GM23338 (cell line): ENCODE measurements at regions not wholly inside any gene's neighbourhood (a gene's known extent, or its start where the extent isn't known, plus 50 kb on each side); places are given as distances from the start of the nearest gene placed in this dataset.

Experiments used
- ATAC-seq: fragments of 200-7000 bp; cut with Tn5 transposase; 3 replicates; pipeline ENCODE4 v1.9.1; 2020
- DNase-seq: peaks from one replicate; pipeline ENCODE4 v3.0.0-alpha.2; 2015; ENCODE audit warnings: low spot score
- H2AFZ ChIP-seq: fragments of 200-600 bp; sonication (generic); 2 replicates; pipeline ENCODE4 v1.8.0; 2016; ENCODE audit warnings: antibody characterized with exemption, mild to moderate bottlenecking, moderate library complexity
- H3F3A ChIP-seq: fragments of 200-600 bp; sonication (generic); replicated peaks from 2 replicates; pipeline ENCODE4 v1.8.0; 2017; ENCODE audit warnings: antibody characterized with exemption, mixed run types, low read depth
- H3K27ac ChIP-seq: fragments of 200-600 bp; sonication (generic); 2 replicates; pipeline ENCODE4 v1.6.1; 2016; ENCODE audit warnings: low read depth
- H3K27me3 ChIP-seq: fragments of 200-600 bp; sonication (generic); 2 replicates; pipeline ENCODE4 v1.8.0; 2016; ENCODE audit warnings: mild to moderate bottlenecking, mixed run types, moderate library complexity; ENCODE audit not compliant: insufficient read depth
- H3K36me3 ChIP-seq: fragments of 200-600 bp; sonication (generic); 2 replicates; pipeline ENCODE4 v1.8.0; 2016; ENCODE audit warnings: mild to moderate bottlenecking; ENCODE audit not compliant: insufficient read depth
- H3K4me1 ChIP-seq: fragments of 200-600 bp; sonication (generic); 2 replicates; pipeline ENCODE4 v1.8.0; 2016; ENCODE audit warnings: mild to moderate bottlenecking, moderate library complexity; ENCODE audit not compliant: insufficient read depth
- H3K4me2 ChIP-seq: fragments of 200-600 bp; sonication (generic); 2 replicates; pipeline ENCODE4 v1.7.1; 2017; ENCODE audit warnings: mixed run types
- H3K4me3 ChIP-seq: fragments of 200-600 bp; sonication (generic); 2 replicates; pipeline ENCODE4 v1.6.1; 2016; ENCODE audit warnings: mixed run types
- H3K79me2 ChIP-seq: fragments of 200-600 bp; sonication (generic); replicated peaks from 2 replicates; pipeline ENCODE4 v1.8.0; 2017; ENCODE audit warnings: mild to moderate bottlenecking; ENCODE audit not compliant: insufficient read depth
- H3K9me2 ChIP-seq: fragments of 200-600 bp; sonication (generic); 2 replicates; pipeline ENCODE4 v1.8.0; 2017; ENCODE audit not compliant: insufficient read depth
- H4K20me1 ChIP-seq: fragments of 200-600 bp; sonication (generic); replicated peaks from 2 replicates; pipeline ENCODE4 v1.8.0; 2017; ENCODE audit warnings: mild to moderate bottlenecking; ENCODE audit not compliant: insufficient read depth
- H3K27ac Mint-ChIP-seq: 2 replicates; pipeline ENCODE4 v1.8.0; 2020; ENCODE audit warnings: inconsistent platforms, mild to moderate bottlenecking, moderate library complexity, mixed read lengths
- H3K27me3 Mint-ChIP-seq: 3 replicates; pipeline ENCODE4 v1.8.0; 2022; ENCODE audit warnings: low read depth, mild to moderate bottlenecking, moderate library complexity, mixed read lengths, inconsistent platforms; ENCODE audit not compliant: insufficient read depth, poor library complexity
- H3K36me3 Mint-ChIP-seq: 3 replicates; pipeline ENCODE4 v1.8.0; 2021; ENCODE audit warnings: low read depth, mild to moderate bottlenecking, inconsistent platforms, moderate library complexity, mixed read lengths
- H3K4me1 Mint-ChIP-seq: 3 replicates; pipeline ENCODE4 v1.8.0; 2020; ENCODE audit warnings: mild to moderate bottlenecking, inconsistent platforms, mixed read lengths
- H3K4me3 Mint-ChIP-seq: 3 replicates; pipeline ENCODE4 v1.8.0; 2021; ENCODE audit warnings: moderate library complexity, mild to moderate bottlenecking, inconsistent platforms, mixed read lengths
- H3K9me3 Mint-ChIP-seq: 3 replicates; pipeline ENCODE4 v1.8.0; 2020; ENCODE audit warnings: moderate library complexity, mild to moderate bottlenecking, inconsistent platforms, mixed read lengths
- ETS1 ChIP-seq: IDR thresholded peaks from 2 replicates; pipeline ENCODE4 v1.6.1; 2016; ENCODE audit warnings: antibody characterized with exemption
- EZH2 ChIP-seq: fragments of 200-600 bp; sonication (generic); IDR thresholded peaks from one replicate; pipeline ENCODE4 v1.8.0; 2017; ENCODE audit warnings: antibody characterized with exemption, mild to moderate bottlenecking, low read depth; ENCODE audit not compliant: unreplicated experiment
- EZH2phosphoT487 ChIP-seq: fragments of 200-600 bp; sonication (generic); IDR thresholded peaks from one replicate; pipeline ENCODE4 v1.8.1; 2018; ENCODE audit warnings: antibody characterized with exemption; ENCODE audit not compliant: unreplicated experiment
- JUNB ChIP-seq: IDR thresholded peaks from one replicate; pipeline ENCODE4 v1.6.1; 2016; ENCODE audit warnings: antibody characterized with exemption; ENCODE audit not compliant: unreplicated experiment
- NANOG ChIP-seq: IDR thresholded peaks from 2 replicates; pipeline ENCODE4 v1.6.1; 2016; ENCODE audit warnings: antibody characterized with exemption, borderline replicate concordance
- ZNF114 ChIP-seq: fragments of 250-450 bp; sonication (Bioruptor Pico); IDR thresholded peaks from 2 replicates; pipeline ENCODE4 v1.5.0; 2020; ENCODE audit warnings: mild to moderate bottlenecking, moderate library complexity
- ZNF462 ChIP-seq: fragments of 250-450 bp; sonication (Bioruptor Pico); IDR thresholded peaks from 2 replicates; pipeline ENCODE4 v1.5.0; 2020; ENCODE audit warnings: mild to moderate bottlenecking, moderate library complexity
- TF ChIP-seq, protein P1 (sequence below), 2 experiments: fragments of 200-600 bp in 1 of 2; sonication (generic) in 1 of 2; conservative IDR thresholded peaks; 2 replicates each; pipeline versions ENCODE4 v1.5.1 to v1.6.1; 2016 to 2017; ENCODE audit warnings: antibody characterized with exemption in 2 of 2, low read depth in 2 of 2, mild to moderate bottlenecking in 2 of 2, moderate library complexity in 1 of 2

DNA sequence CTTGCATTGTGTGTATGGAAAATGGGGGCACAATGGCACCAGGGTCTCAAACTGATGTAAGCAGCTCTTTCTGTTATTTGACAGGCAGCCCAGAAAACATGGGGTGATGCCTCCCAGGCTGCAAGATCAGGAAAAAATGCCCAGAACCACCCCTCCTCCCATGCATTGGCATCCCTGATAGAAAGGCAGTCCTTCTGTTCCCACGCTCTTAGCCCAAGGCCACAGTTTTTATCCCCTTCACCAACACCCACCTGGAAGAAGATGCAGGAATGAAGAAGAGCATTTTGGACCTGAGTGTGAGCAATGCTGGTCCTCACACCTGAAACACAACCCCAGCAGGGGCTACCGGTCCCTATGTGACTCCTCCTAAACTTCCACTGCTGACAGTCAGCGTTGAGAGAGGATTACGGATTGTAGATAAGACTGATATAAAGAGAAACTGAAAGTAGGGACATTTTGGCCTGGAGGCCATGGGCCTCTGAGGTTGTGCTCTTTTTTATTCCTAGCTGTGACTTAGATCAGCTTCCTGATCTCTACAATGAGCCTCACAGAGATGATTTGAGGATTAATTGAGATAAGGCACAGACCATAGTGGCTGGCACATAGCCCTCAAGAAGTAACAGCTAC lies 386.0 kb upstream of the ATP5MC3 start (continued):
- TF ChIP-seq ZNF462 (CRISPR knock-in tag) (no peak), EZH2phosphoT487 (no peak)

GRCh38 chr2:175560521-175561169 lies 379.1 kb upstream of the ATP5MC3 start:
- Mint-ChIP-seq H3K4me1 (peaks cover 23% of the 10 kb centered on the region), H3K27me3 (peaks cover 9% of the 10 kb centered on the region), H3K4me3 (no peak overlapping the region), H3K27ac (no peak overlapping the region), H3K36me3 (no peaks in the 10 kb centered on the region), H3K9me3 (no peaks in the 10 kb centered on the region)
- DNase-seq (no peak), ATAC-seq (no peak; the same call in 2 of the 3 replicates)
- no peaks in the 10 kb centered on the region for H4K20me1 ChIP-seq
- no peaks in the 10 kb centered on the region for H3K79me2 ChIP-seq
- no peaks in the 10 kb centered on the region for H3F3A ChIP-seq
- H3K4me1 ChIP-seq = peaks cover 15% of the 10 kb centered on the region
- H3K27ac ChIP-seq = no peak overlapping the region
- no peaks in the 10 kb centered on the region for H3K36me3 ChIP-seq
- no peaks in the 10 kb centered on the region for H3K27me3 ChIP-seq
- peak overlapping the region; percentile 79; the same call in 1 of the 2 replicates for H2AFZ ChIP-seq
- peaks cover 3% of the 10 kb centered on the region for H3K9me2 ChIP-seq
- H3K4me2 ChIP-seq = peak overlapping the region; percentile 17; the same call in 1 of the 2 replicates
- H3K4me3 ChIP-seq = no peak overlapping the region
- no peak for TF ChIP-seq NANOG
- no peak for TF ChIP-seq EZH2
- TF ChIP-seq, protein P1, sequence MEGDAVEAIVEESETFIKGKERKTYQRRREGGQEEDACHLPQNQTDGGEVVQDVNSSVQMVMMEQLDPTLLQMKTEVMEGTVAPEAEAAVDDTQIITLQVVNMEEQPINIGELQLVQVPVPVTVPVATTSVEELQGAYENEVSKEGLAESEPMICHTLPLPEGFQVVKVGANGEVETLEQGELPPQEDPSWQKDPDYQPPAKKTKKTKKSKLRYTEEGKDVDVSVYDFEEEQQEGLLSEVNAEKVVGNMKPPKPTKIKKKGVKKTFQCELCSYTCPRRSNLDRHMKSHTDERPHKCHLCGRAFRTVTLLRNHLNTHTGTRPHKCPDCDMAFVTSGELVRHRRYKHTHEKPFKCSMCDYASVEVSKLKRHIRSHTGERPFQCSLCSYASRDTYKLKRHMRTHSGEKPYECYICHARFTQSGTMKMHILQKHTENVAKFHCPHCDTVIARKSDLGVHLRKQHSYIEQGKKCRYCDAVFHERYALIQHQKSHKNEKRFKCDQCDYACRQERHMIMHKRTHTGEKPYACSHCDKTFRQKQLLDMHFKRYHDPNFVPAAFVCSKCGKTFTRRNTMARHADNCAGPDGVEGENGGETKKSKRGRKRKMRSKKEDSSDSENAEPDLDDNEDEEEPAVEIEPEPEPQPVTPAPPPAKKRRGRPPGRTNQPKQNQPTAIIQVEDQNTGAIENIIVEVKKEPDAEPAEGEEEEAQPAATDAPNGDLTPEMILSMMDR (conservative IDR thresholded peaks at IDR 0.05; ENCODE audit: low read depth in 2 of 2) = no peak
- no peak for TF ChIP-seq JUNB
- TF ChIP-seq ZNF114 (CRISPR knock-in tag) = no peak
- TF ChIP-seq ETS1 = no peak
